Lung (tissue), 11 donors: ENCODE measurements at regions not wholly inside any gene's neighbourhood (a gene's known extent, or its start where the extent isn't known, plus 50 kb on each side); places are given as distances from the start of the nearest gene placed in this dataset.

Experiments used
- ATAC-seq: fragments of 200-7000 bp; cut with Tn5 transposase; one replicate; pipeline ENCODE4 v1.9.1; 2020; ENCODE audit warnings: moderate number of reproducible peaks; ENCODE audit not compliant: insufficient read depth, low FRiP score
- DNase-seq, 3 donors: peaks; one replicate each; pipeline ENCODE4 v3.0.0-alpha.2; 2013 to 2017
- H3K27ac ChIP-seq, 2 donors: one replicate each; pipeline ENCODE4 v1.5.1; 2013; ENCODE audit warnings: mild to moderate bottlenecking in 2 of 2, moderate library complexity in 2 of 2, control low read depth in 1 of 2, inconsistent platforms in 1 of 2, low read depth in 1 of 2, low read length in 1 of 2
- H3K27me3 ChIP-seq, 3 donors: one replicate each; pipeline ENCODE4 v1.5.1; 2013; ENCODE audit warnings: low read length in 2 of 3; ENCODE audit not compliant: control insufficient read depth in 3 of 3, insufficient read depth in 3 of 3
- H3K36me3 ChIP-seq, 4 donors: one replicate each; pipeline ENCODE4 v1.5.1; 2013; ENCODE audit warnings: low read length in 4 of 4, mild to moderate bottlenecking in 1 of 4, moderate library complexity in 1 of 4; ENCODE audit not compliant: control insufficient read depth in 4 of 4, insufficient read depth in 4 of 4
- H3K4me1 ChIP-seq, 5 donors: one replicate each; pipeline ENCODE4 v1.5.1; 2013; ENCODE audit warnings: low read length in 5 of 5, mild to moderate bottlenecking in 2 of 5, moderate library complexity in 1 of 5; ENCODE audit not compliant: control insufficient read depth in 5 of 5, insufficient read depth in 5 of 5
- H3K4me3 ChIP-seq: one replicate; pipeline ENCODE4 v1.5.1; 2013; ENCODE audit warnings: mild to moderate bottlenecking, control low read depth, moderate library complexity
- H3K9ac ChIP-seq, 2 donors: one replicate each; pipeline ENCODE4 v1.5.1; 2013; ENCODE audit warnings: low read length in 2 of 2, control low read depth in 1 of 2; ENCODE audit not compliant: insufficient read depth in 1 of 2
- H3K9me3 ChIP-seq, 4 donors: one replicate each; pipeline ENCODE4 v1.5.1; 2013; ENCODE audit warnings: low read length in 3 of 4, mild to moderate bottlenecking in 1 of 4, moderate library complexity in 1 of 4; ENCODE audit not compliant: control insufficient read depth in 4 of 4, insufficient read depth in 3 of 4
- WGBS, 2 donors: extraction: QIAGEN DNeasy Blood & Tissue Kit; methylation state at CpG; one replicate each; pipeline ENCODE4 v1.1.7; 2013; 5-methylcytosine and 5-hydroxymethylcytosine counted together
- TF ChIP-seq, protein P1 (sequence below): IDR thresholded peaks from 2 replicates; pipeline ENCODE4 v1.5.1; 2012; ENCODE audit warnings: mild to moderate bottlenecking; ENCODE audit errors: control extremely low read depth, extremely low read depth
- donor health status: control.
- donor health status: control.
- donor health status: Bipolar disorder and iron deficiency.
- donor health status: healthy.
- donor health status: DM: yes; HTN: yes; CAD: no.

DNA sequence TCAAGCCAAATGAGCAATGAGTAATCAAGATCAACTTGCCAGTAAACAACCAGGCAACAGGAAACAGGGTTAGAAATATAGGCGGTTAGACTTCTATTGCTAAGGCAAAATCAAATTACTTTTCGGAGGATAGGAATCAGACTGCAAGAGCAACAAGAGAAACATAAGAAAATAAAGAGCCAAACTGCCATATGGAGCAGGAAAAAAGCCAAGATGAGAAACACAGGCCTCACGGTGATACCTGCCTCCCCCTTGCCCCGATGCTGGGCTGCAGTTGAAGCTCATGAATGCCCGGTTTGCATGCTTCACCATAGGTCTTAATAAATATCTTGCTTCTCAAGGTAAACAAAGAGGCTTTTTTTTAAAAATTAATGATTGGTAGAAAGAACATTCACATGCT, 158.4 kb upstream of the MAGEC2 start:
- Histone ChIP-seq H3K36me3 (no peaks in the 10 kb centered on the region), H3K4me1 (no peaks in the 10 kb centered on the region), H3K9me3 (no peaks in the 10 kb centered on the region), H3K9ac (no peak overlapping the region), H3K27ac (no peak overlapping the region), H3K27me3 (no peaks in the 10 kb centered on the region), H3K4me3 (no peak overlapping the region)
- no peak for ATAC-seq
- TF ChIP-seq, protein P1, sequence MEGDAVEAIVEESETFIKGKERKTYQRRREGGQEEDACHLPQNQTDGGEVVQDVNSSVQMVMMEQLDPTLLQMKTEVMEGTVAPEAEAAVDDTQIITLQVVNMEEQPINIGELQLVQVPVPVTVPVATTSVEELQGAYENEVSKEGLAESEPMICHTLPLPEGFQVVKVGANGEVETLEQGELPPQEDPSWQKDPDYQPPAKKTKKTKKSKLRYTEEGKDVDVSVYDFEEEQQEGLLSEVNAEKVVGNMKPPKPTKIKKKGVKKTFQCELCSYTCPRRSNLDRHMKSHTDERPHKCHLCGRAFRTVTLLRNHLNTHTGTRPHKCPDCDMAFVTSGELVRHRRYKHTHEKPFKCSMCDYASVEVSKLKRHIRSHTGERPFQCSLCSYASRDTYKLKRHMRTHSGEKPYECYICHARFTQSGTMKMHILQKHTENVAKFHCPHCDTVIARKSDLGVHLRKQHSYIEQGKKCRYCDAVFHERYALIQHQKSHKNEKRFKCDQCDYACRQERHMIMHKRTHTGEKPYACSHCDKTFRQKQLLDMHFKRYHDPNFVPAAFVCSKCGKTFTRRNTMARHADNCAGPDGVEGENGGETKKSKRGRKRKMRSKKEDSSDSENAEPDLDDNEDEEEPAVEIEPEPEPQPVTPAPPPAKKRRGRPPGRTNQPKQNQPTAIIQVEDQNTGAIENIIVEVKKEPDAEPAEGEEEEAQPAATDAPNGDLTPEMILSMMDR, result no peak
- DNase-seq, result peak in 1 of 3 donors; percentile 1
- 76 to 81% methylated on average over 5 of the region's 5 CpGs for whole genome bisulfite sequencing, 2 donors

DNA sequence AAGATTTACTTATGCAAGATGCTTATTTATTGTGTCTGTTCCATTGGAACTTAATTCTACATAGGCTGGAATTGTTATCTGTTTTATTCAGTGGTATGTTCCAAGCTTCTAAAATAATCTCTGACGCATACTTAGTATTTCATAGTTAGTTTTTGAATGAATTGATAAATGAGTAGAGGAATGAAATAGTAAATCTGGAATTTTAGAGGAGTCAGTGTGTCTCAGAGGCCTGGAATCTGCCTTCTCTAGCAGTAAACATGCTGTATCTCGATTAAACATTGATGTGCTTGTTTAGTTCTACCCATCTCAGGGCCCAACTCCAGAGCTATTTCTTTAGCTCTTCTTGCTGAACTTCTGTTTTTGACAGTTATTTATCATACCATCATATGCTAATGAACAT, 154.2 kb upstream of the MAGEC2 start:
- no peaks in the 10 kb centered on the region for H3K36me3 ChIP-seq
- DNase-seq (peak in 2 of 3 donors; percentile 46 to 58), ATAC-seq (no peak)
- no peak overlapping the region for H3K27ac ChIP-seq
- H3K4me3 ChIP-seq, result no peak overlapping the region
- no peaks in the 10 kb centered on the region for H3K9me3 ChIP-seq
- WGBS, 2 donors, result 71 to 73% methylated on average over 2 of the region's 2 CpGs
- H3K4me1 ChIP-seq, result no peaks in the 10 kb centered on the region
- TF ChIP-seq, protein P1, result no peak
- H3K9ac ChIP-seq, result no peak overlapping the region
- no peaks in the 10 kb centered on the region for H3K27me3 ChIP-seq

DNA sequence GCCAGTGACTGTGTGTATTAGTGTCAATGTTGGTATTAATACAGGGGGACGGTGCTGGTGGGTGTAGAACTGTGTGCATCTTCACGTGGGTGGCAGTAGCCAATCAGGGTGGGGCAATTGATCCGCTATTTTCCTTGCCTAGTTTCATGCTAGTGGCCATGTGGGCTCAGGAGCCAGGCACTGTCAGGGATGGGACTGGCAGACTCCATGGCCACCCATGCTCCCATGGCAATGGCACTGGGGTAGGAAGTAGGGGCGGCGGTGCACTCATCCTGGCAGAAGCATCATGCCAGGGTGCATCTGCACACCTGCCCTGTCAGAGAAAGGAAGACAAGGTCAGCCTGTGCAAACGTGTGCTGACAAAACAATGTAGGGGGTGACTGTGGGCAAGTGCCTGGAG, 122.1 kb upstream of the MAGEC2 start:
- DNase-seq (no peak), ATAC-seq (no peak)
- Histone ChIP-seq H3K9ac (no peak overlapping the region), H3K9me3 (peaks cover 0 to 9% (median 0%) of the 10 kb centered on the region in 4 donors), H3K36me3 (no peaks in the 10 kb centered on the region), H3K4me1 (no peaks in the 10 kb centered on the region), H3K4me3 (no peak overlapping the region), H3K27me3 (no peaks in the 10 kb centered on the region), H3K27ac (no peak overlapping the region)
- 79 to 91% methylated on average over 6 of the region's 6 CpGs for WGBS, 2 donors
- TF ChIP-seq, protein P1, result no peak

DNA sequence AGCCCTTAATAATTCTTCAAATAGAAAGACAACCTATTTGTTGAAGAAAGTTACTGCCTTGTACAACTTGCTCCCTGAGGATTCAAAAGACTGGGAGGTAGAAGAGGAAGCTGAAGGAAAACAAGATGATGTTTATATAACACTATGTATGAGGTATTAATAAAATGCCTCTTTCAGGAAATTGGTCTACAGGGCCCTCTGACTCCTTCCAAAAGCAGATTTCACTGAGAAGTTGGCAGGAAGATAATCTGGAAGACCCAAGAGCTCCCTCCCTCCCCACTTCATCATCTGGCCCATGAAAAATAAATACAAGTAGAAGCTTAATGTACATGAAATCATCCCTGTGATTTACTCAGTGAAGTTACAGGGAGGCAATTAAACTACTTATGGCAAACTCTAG, 107.5 kb upstream of the MAGEC2 start:
- Histone ChIP-seq H3K27ac (no peak overlapping the region), H3K27me3 (no peaks in the 10 kb centered on the region), H3K4me3 (no peak overlapping the region), H3K9ac (no peak overlapping the region), H3K36me3 (no peaks in the 10 kb centered on the region), H3K4me1 (no peaks in the 10 kb centered on the region), H3K9me3 (peaks cover 0 to 4% (median 0%) of the 10 kb centered on the region in 4 donors)
- ATAC-seq (no peak), DNase-seq (peak in 1 of 3 donors; percentile 13)
- TF ChIP-seq, protein P1, result no peak
